HG02678 (cell line): ENCODE measurements at regions not wholly inside any gene's neighbourhood (a gene's known extent, or its start where the extent isn't known, plus 50 kb on each side); places are given as distances from the start of the nearest gene placed in this dataset.
A peak's percentile ranks its signal among the peaks of the same experiment; 100 is the strongest.
"Not testable (repeated sequence)": the region's sequence is repeated elsewhere in the genome, so short reads cannot be mapped to it uniquely, and the experiment has no call there.

Source experiments
- ATAC-seq: cut with Tn5 transposase; IDR thresholded peaks from one replicate; pipeline ENCODE4 v1.9.1; 2021; ENCODE audit warnings: mild to moderate bottlenecking, moderate library complexity; ENCODE audit not compliant: unreplicated experiment

- not testable (repeated sequence) for ATAC-seq
Observed at GRCh38 chr9:66152406-66152805, 415.5 kb downstream of the FOXD4L4 start.

DNA sequence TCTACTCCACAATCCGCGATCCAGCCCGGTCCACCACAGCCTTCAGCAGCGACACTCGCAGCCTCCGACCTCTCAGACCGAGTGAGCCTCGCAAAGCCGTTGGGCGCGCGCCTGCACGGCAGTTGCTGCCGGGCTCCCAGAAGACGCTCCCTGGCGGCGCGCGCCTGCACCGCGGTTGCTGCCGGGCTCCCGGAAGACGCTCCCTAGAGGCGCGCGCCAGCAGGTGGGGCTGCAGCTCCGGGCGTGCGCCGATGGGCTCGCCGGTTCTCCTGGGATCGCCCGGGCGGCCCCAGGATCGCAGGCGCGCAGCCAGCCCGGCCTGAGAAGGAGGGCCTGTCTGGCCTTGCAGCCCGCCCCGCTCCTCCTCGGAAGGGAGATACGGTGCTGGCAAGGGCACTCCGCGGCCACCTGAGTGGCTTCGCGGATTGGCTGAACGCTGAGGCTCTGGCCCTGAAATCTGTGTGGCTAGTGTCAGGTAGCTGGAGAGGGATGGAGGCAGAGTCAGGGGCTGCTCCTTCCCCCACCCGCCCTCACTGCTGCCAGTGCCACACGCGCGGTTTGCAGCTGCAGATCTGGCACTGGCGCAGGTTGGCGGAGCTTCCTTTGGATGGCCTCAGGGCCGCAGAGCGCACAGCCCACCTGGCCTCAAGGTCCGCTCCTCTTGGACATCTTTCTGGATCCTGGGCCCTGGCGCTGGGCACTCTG lies 416.2 kb downstream of the FOXD4L4 start:
- ATAC-seq = peak; percentile 100

DNA sequence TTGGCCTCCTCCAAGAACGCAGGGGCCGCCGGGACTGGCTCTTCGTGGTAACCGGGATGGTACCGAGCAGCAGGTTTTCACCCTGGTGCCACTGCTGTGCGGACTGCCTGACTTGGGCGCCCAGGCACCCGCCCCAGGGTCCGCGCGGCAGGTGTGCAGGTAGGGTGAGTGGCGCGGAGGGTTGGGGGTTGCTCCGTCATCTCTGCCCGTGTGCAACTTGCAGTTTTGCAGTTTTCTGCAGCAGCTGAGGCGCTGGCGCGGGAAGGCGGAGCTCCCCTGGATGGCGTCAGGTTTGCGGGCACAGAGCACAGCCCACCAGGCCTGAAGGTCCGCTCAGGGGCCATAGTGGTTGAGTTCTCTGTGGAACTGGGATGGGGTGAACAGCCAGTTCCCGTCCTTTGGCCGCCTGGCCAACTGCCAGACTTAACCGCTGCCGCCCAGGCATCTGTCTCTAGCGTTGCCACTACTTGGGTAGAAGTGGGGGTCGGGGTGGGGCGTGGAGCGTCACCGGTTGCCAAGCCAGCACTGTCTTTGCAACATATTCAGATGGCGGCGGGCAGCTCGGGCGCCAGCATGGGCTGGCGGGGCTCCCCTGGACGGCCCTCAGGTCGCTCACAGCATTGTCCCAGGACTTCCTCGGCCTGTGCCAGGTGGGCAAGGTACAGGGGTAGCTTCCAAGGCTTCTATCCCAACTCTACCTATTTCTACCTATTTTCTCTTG lies 417.2 kb downstream of the FOXD4L4 start:
- not testable (repeated sequence) for ATAC-seq

DNA sequence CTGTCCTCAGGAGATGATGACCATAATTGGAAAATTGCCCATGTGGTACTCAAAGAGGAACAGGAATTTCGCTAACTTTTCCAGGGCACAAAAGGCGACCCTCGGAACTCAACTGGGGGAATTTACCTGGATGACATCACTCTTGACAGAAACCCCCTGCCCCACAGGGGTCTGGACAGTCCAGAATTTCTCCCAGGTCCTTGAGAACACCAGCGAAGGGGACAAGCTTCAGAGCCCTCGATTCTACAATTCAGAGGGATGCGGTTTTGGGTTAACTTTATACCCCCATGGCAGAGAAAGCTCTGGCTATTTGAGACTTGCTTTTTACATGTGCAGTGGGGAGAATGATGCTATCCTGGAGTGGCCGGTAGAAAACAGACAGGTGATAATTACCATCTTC lies 445.4 kb downstream of the FOXD4L4 start:
- not testable (repeated sequence) for ATAC-seq

DNA sequence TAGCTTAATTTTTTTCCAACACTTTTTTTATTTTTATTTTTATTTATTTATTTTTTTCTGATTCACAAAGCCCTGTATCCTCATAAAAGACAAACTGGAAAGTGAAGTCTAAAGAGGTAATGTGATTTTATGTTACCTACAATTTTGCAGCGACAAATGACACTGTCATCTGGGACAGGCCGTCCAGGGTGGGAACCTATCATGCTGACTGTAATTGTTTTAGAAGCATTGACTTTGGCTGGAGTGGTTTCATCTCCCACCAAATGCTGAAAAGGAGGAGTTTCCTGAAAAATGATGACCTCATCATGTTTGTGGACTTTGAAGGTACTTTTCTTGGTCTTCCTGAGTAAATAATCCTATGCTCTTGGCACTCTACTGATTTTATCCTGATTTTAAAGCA lies 446.7 kb downstream of the FOXD4L4 start:
- not testable (repeated sequence) for ATAC-seq

GRCh38 chr9:66197199-66197598 lies 460.3 kb downstream of the FOXD4L4 start:
- not testable (repeated sequence) for ATAC-seq

DNA sequence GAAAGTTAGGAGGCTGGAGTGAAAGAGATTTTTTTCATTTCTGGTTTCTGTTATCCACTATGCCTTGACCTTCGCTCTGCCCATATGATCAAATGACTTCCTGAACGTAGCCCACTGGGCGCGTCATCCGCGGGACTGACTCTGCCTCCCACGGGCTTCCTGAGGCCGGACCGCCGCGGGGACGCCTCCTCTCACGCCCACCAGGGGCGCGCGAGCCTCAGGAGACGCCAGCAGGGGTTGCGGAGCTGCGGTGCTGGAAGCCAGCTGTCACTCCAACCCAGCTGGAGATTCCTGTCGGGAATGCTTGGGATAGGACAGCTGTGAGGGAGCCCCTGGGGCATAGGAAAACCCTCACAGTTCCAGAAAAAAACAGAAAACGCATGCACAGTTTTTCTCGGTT lies 461.5 kb downstream of the FOXD4L4 start:
- ATAC-seq = not testable (repeated sequence)

GRCh38 chr9:66206617-66207016 lies 469.7 kb downstream of the FOXD4L4 start:
- ATAC-seq = peak; percentile 61

DNA sequence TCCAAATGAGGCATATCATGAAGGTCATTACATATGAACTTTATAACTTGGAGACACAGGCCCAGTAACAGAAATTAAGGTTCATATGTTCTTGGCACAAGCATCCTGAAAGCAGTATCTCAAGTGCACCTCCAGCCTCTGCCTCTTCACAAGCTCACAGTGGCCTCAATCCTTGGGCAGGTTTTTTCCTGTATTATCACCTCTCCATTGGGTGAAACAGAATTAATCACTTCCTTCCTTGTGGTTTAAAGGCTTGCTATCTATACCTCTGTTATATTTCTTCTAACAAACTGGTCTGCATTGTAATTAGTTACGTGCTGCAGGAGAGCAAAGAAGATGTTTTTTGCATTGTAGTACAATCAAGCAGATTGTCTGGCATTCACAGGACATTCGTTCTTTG lies 471.0 kb downstream of the FOXD4L4 start:
- ATAC-seq = not testable (repeated sequence)

DNA sequence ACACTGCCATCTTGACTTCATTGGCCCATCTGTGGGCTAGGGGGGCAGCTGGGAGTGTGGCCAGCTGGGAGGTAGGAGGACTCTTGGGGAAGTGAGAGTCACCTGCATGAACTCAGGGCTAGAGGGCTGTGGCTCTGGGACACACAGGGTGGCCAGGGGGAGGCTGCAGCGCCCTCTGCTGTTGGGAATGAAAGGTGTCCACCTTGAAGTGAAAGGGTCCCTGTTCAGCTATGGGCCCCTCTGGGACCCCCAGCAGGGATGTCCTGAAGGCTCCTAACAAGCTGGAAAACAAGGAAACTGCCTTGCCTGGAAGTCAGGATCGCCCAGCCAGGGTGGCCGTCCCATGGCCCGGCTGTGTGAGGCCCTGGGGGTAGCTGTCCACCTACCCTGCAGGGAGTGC lies 507.8 kb downstream of the FOXD4L4 start:
- ATAC-seq = not testable (repeated sequence)

- ATAC-seq = not testable (repeated sequence)
Observed at GRCh38 chr9:66245481-66245880, 508.5 kb downstream of the FOXD4L4 start.

DNA sequence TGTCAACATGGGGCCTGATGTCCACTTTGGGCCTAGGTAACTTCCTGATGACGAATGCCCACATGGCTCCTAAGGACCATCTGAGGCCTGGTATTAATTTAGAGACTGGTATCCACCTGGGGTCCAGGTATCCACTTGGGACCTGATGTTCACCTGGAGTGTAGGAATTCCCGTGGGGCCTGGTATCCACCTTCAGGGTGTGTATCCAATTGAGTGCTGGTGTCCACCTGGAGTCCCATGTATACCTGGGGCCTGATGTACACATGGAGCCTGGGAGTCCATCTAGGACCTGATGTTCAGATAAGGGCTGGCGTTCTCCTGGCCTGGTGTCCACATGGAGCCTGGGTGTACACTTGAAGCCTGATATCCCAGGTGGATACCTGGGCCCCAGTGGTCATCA lies 520.6 kb downstream of the FOXD4L4 start:
- ATAC-seq = not testable (repeated sequence)

DNA sequence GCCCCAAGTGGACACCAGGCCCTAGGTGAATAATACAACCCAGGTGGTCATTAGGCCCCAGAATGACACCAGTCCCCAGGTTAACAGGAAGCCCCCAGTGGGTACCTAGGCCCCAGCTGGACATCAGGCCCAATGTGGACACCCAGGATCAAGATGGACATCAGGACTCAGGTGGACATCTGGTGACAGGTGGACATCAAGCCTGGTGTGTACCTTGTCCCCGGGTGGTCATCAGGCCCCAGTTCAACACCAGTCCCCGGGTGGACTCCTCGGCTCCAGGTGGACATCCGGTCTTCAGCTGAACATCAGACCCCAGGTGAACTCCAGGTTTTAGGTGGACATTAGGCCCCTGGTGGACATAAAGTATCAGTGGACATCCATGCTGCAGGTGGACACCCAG lies 524.6 kb downstream of the FOXD4L4 start:
- ATAC-seq = not testable (repeated sequence)

GRCh38 chr9:66263621-66264020 lies 526.7 kb downstream of the FOXD4L4 start:
- ATAC-seq = not testable (repeated sequence)

DNA sequence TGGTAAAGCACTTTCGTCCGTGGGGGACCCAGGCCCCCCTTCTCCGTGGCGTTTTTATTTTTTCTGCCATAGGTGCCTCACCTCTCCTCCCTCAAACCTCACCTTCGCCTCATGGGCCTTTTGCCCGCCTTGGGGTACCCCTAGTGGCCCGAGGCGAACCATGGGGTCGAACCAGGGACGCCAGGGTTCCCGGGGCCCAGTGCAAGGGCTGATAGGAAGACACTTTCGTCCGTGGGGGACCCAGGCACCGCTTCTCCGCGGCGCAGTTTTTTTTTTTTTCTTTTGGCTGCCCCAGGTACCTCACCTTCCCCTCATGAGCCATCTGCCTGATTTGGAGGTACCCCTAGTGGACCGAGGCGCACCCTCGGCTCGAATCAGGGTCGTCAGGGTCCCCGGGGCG lies 527.8 kb downstream of the FOXD4L4 start:
- not testable (repeated sequence) for ATAC-seq

GRCh38 chr9:66266202-66266601 lies 529.3 kb downstream of the FOXD4L4 start:
- not testable (repeated sequence) for ATAC-seq

- not testable (repeated sequence) for ATAC-seq
Observed at GRCh38 chr9:66266856-66267430, 530.0 kb downstream of the FOXD4L4 start.

DNA sequence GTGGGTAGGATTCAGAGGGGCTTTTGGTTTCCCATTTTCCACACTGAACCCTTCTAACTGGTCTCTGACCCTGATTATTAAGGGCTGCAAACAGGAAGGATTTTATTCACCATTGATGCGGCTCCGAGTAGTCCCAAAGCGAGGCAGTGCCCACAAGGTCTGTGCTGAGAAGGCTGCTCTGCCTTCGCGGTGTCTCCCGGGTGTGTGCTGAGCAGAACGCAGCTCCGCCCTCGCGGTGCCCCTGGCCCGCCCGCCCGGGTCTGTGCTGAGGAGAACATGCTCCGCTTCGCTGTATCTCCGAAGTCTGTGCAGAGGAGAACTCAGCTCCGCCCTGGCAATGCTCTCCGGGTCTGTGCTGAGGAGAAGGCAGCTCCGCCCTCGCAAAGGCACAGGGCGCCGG lies 530.7 kb downstream of the FOXD4L4 start:
- not testable (repeated sequence) for ATAC-seq

DNA sequence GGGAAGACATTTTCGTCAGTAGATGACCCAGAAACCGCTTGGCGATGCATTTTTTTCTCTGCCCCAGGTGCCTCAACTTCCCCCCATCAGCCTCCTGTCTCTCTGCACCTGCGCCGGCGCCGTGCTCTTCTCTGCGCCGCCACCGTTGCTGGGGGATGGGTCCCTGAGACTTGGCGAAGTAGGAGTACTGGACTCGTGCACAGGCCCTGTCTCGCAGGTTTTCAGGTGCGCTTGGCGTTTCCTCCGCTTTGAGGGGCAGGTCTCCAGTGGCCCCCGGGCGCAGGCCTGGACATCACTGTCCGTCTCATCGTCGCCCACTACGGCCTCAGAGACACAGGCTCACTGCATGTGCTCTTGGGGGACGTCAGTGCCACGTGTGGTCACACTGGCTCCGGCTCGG lies 532.1 kb downstream of the FOXD4L4 start:
- ATAC-seq = not testable (repeated sequence)

- ATAC-seq = not testable (repeated sequence)
Observed at GRCh38 chr9:66269783-66270182, 532.8 kb downstream of the FOXD4L4 start.

GRCh38 chr9:66278809-66279208 lies 541.9 kb downstream of the FOXD4L4 start:
- not testable (repeated sequence) for ATAC-seq
